ENCODE measurements at regions not wholly inside any gene's neighbourhood (a gene's known extent, or its start where the extent isn't known, plus 50 kb on each side); places are given as distances from the start of the nearest gene placed in this dataset.

- no peak for TF ChIP-seq CTCF (IDR thresholded peaks at IDR 0.05)
- Mint-ChIP-seq H3K36me3 (ENCODE audit: low read depth) (peaks cover 53% of the 10 kb centered on the region), H3K4me1 (peaks cover 13% of the 10 kb centered on the region), H3K27me3 (ENCODE audit: low read depth, poor library complexity) (no peaks in the 10 kb centered on the region), H3K27ac (no peak overlapping the region), H3K4me3 (no peak overlapping the region), H3K9me3 (peaks cover 20% of the 10 kb centered on the region)
- DNase-seq, result no peak
Observed at GRCh38 chr14:71680736-71681387, 251.4 kb upstream of the RGS6 start.

GRCh38 chr14:71682337-71682736 lies 249.9 kb upstream of the RGS6 start:
- peaks cover 50% of the 10 kb centered on the region for H3K36me3 Mint-ChIP-seq (ENCODE audit: low read depth)
- TF ChIP-seq CTCF (IDR thresholded peaks at IDR 0.05), result no peak
- no peak for DNase-seq
- no peak overlapping the region for H3K27ac Mint-ChIP-seq
- no peaks in the 10 kb centered on the region for H3K27me3 Mint-ChIP-seq (ENCODE audit: low read depth, poor library complexity)
- H3K9me3 Mint-ChIP-seq, result peaks cover 15% of the 10 kb centered on the region
- no peak overlapping the region for H3K4me3 Mint-ChIP-seq
- peaks cover 21% of the 10 kb centered on the region for H3K4me1 Mint-ChIP-seq

GRCh38 chr14:71684323-71684722 lies 247.9 kb upstream of the RGS6 start:
- peaks cover 32% of the 10 kb centered on the region for H3K36me3 Mint-ChIP-seq (ENCODE audit: low read depth)

GRCh38 chr14:71686677-71687076 lies 245.6 kb upstream of the RGS6 start:
- no peak overlapping the region for H3K4me3 Mint-ChIP-seq
- no peak for DNase-seq
- H3K9me3 Mint-ChIP-seq, result no peaks in the 10 kb centered on the region
- no peaks in the 10 kb centered on the region for H3K27me3 Mint-ChIP-seq (ENCODE audit: low read depth, poor library complexity)
- peaks cover 41% of the 10 kb centered on the region for H3K36me3 Mint-ChIP-seq (ENCODE audit: low read depth)
- no peak for TF ChIP-seq CTCF (IDR thresholded peaks at IDR 0.05)
- H3K27ac Mint-ChIP-seq, result peak overlapping the region; percentile 79
- peaks cover 12% of the 10 kb centered on the region for H3K4me1 Mint-ChIP-seq

More at GRCh38 chr14:71684323-71684722, 247.9 kb upstream of the RGS6 start:
- TF ChIP-seq CTCF (IDR thresholded peaks at IDR 0.05), result no peak
- no peak overlapping the region for H3K27ac Mint-ChIP-seq
- no peak for DNase-seq
- no peaks in the 10 kb centered on the region for H3K9me3 Mint-ChIP-seq
- H3K4me1 Mint-ChIP-seq, result peaks cover 25% of the 10 kb centered on the region
- no peak overlapping the region for H3K4me3 Mint-ChIP-seq
- no peaks in the 10 kb centered on the region for H3K27me3 Mint-ChIP-seq (ENCODE audit: low read depth, poor library complexity)

- Mint-ChIP-seq H3K36me3 (ENCODE audit: low read depth) (peaks cover 44% of the 10 kb centered on the region), H3K27ac (no peak overlapping the region), H3K4me1 (peaks cover 12% of the 10 kb centered on the region), H3K9me3 (no peaks in the 10 kb centered on the region), H3K27me3 (ENCODE audit: low read depth, poor library complexity) (no peaks in the 10 kb centered on the region), H3K4me3 (no peak overlapping the region)
- no peak for TF ChIP-seq CTCF (IDR thresholded peaks at IDR 0.05)
- no peak for DNase-seq
Observed at GRCh38 chr14:71687166-71687831, 244.9 kb upstream of the RGS6 start.

- no peak overlapping the region for H3K4me3 Mint-ChIP-seq
- DNase-seq, result no peak
- no peak for TF ChIP-seq CTCF (IDR thresholded peaks at IDR 0.05)
- no peak overlapping the region for H3K27ac Mint-ChIP-seq
- H3K9me3 Mint-ChIP-seq, result no peaks in the 10 kb centered on the region
- peaks cover 12% of the 10 kb centered on the region for H3K4me1 Mint-ChIP-seq
- H3K27me3 Mint-ChIP-seq (ENCODE audit: low read depth, poor library complexity), result no peaks in the 10 kb centered on the region
- peaks cover 44% of the 10 kb centered on the region for H3K36me3 Mint-ChIP-seq (ENCODE audit: low read depth)
Observed at GRCh38 chr14:71688576-71688975, 243.7 kb upstream of the RGS6 start.
